Fibroblast of lung (primary cell): ENCODE measurements at regions not wholly inside any gene's neighbourhood (a gene's known extent, or its start where the extent isn't known, plus 50 kb on each side); places are given as distances from the start of the nearest gene placed in this dataset.

Experiments used
- CTCF ChIP-seq, 2 donors: IDR thresholded peaks in 1 of 2; conservative IDR thresholded peaks in 1 of 2; 1 replicate in 1 of 2; 2 replicates in 1 of 2; pipeline ENCODE4 v1.5.1; 2011 to 2012; ENCODE audit warnings: low read length in 2 of 2, control low read depth in 1 of 2, inconsistent platforms in 1 of 2, low read depth in 1 of 2, mild to moderate bottlenecking in 1 of 2
- EZH2 ChIP-seq: IDR thresholded peaks from 2 replicates; pipeline ENCODE4 v1.5.1; 2012; ENCODE audit warnings: low read length, control low read depth, mild to moderate bottlenecking; ENCODE audit errors: missing control alignments

- TF ChIP-seq CTCF (conservative IDR thresholded peaks at IDR 0.05 in 1 of 2, IDR thresholded peaks at IDR 0.05 in 1 of 2; ENCODE audit: low read depth in 1 of 2, low read length in 2 of 2) (no peak), EZH2 (no peak)
Measured at GRCh38 chr6:109284675-109285074, 97.6 kb downstream of the CD164 start.
